GF-D8 (cell line): ENCODE measurements at regions not wholly inside any gene's neighbourhood (a gene's known extent, or its start where the extent isn't known, plus 50 kb on each side); places are given as distances from the start of the nearest gene placed in this dataset.
"Not testable (repeated sequence)": the region's sequence is repeated elsewhere in the genome, so short reads cannot be mapped to it uniquely, and the experiment has no call there.

Experiments used
- DNase-seq: peaks from one replicate; lab custom pipeline; 2025; lab: John Stamatoyannopoulos, UW

GRCh38 chr6:140669321-140669720 is 1294.9 kb upstream of the CITED2 start:
- no peak for DNase-seq

GRCh38 chr6:140663772-140664171 is 1289.3 kb upstream of the CITED2 start:
- no peak for DNase-seq

GRCh38 chr6:140663094-140663493 is 1288.6 kb upstream of the CITED2 start:
- no peak for DNase-seq

GRCh38 chr6:140661691-140662090 is 1287.2 kb upstream of the CITED2 start:
- DNase-seq = no peak

- DNase-seq = no peak
Observed at GRCh38 chr6:140660295-140660694, 1285.8 kb upstream of the CITED2 start.

- no peak for DNase-seq
Observed at GRCh38 chr6:140653972-140654371, 1279.5 kb upstream of the CITED2 start.

GRCh38 chr6:140653506-140653905 is 1279.1 kb upstream of the CITED2 start:
- DNase-seq = no peak

GRCh38 chr6:140649502-140649901 is 1275.1 kb upstream of the CITED2 start:
- DNase-seq = not testable (repeated sequence)

GRCh38 chr6:140647322-140647721 is 1272.9 kb upstream of the CITED2 start:
- DNase-seq = not testable (repeated sequence)

GRCh38 chr6:140644017-140644416 is 1269.6 kb upstream of the CITED2 start:
- no peak for DNase-seq

- DNase-seq = no peak
Observed at GRCh38 chr6:140641412-140641811, 1267.0 kb upstream of the CITED2 start.

GRCh38 chr6:140636908-140637402 is 1262.5 kb upstream of the CITED2 start:
- no peak for DNase-seq

GRCh38 chr6:140636271-140636907 is 1261.9 kb upstream of the CITED2 start:
- no peak for DNase-seq

- no peak for DNase-seq
Observed at GRCh38 chr6:140627002-140627401, 1252.6 kb upstream of the CITED2 start.

- DNase-seq = no peak
Observed at GRCh38 chr6:140623498-140623897, 1249.0 kb upstream of the CITED2 start.

GRCh38 chr6:140620496-140620895 is 1246.0 kb upstream of the CITED2 start:
- DNase-seq = no peak

GRCh38 chr6:140609956-140610355 is 1235.5 kb upstream of the CITED2 start:
- DNase-seq = no peak

- DNase-seq = no peak
Observed at GRCh38 chr6:140609321-140609720, 1234.9 kb upstream of the CITED2 start.

GRCh38 chr6:140604786-140605185 is 1230.3 kb upstream of the CITED2 start:
- no peak for DNase-seq

GRCh38 chr6:140602431-140603248 is 1228.2 kb upstream of the CITED2 start:
- DNase-seq = no peak

GRCh38 chr6:140601021-140601808 is 1226.8 kb upstream of the CITED2 start:
- DNase-seq = no peak

GRCh38 chr6:140599916-140600315 is 1225.5 kb upstream of the CITED2 start:
- no peak for DNase-seq

GRCh38 chr6:140597181-140597580 is 1222.7 kb upstream of the CITED2 start:
- no peak for DNase-seq
